ENCODE measurements at regions not wholly inside any gene's neighbourhood (a gene's known extent, or its start where the extent isn't known, plus 50 kb on each side); places are given as distances from the start of the nearest gene placed in this dataset.

GRCh38 chr4:66667249-66667648 is 878.1 kb downstream of the CENPC start:
- DNase-seq = no peak

- DNase-seq = no peak
Observed at GRCh38 chr4:66662620-66663019, 882.7 kb downstream of the CENPC start.

DNA sequence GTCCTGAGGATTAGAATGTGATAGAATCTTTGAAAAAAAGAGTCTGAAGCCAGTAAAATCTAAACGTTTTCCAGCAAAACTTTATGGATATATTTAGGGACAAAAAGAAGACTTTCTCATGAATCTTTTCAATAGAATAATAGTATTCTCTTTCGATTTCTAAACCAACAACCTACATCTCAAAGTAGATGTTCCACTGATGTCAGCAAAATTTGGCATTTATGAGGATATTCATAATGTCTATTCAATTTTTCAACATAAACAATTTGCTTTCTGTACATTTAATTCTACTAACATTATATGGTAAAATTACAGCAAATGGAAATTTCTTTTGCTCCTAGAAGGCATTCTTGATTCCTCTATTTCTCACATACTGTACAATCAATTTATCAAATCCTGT is 886.5 kb downstream of the CENPC start:
- DNase-seq = no peak

- DNase-seq = no peak
Observed at GRCh38 chr4:66655505-66655904, 889.8 kb downstream of the CENPC start.

DNA sequence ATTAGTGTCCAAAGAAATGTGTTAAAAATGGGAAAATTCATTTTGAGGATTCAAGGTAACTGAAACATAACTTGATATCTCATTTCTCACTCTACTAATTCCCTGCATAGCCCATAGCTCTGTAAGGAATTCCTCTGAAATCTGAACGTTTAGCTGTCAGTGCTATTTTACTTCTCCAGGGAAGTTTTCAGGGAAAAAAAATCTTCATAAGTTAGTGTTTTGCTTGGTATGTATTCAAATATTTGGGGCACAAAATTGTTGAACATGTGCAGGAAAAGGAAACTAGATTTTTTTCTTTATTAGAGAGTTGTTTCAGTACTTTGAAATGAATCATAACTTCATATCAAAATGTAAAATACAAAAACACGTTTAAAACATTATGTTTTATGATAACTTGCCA is 891.4 kb downstream of the CENPC start:
- no peak for DNase-seq

- no peak for DNase-seq
Observed at GRCh38 chr4:66649236-66649635, 896.1 kb downstream of the CENPC start.

- no peak for DNase-seq
Observed at GRCh38 chr4:66647926-66648325, 897.4 kb downstream of the CENPC start.

GRCh38 chr4:66647476-66647875 is 897.8 kb downstream of the CENPC start:
- DNase-seq = no peak

GRCh38 chr4:66640233-66640990 is 904.9 kb downstream of the CENPC start:
- DNase-seq = no peak

- no peak for DNase-seq
Observed at GRCh38 chr4:66639361-66639760, 905.9 kb downstream of the CENPC start.

DNA sequence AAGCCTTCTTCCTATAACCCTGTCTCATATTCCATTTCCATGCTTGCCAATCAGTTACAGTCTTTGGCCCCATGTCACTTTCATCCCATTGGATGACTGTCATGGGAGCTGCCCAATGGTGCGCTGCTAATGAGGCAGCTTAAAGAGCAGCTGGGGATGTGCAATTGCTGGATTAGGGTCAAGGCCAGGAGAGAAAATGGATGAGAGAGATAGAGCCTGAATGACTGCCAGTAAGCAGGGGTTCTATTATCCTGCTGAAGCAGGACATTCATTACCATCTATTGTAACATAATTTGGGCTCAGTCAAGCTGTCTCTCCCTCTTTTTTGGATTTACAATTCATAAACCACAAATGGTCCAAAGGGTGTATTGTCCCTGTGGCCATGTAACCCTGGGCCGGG is 909.0 kb downstream of the CENPC start:
- DNase-seq = no peak

DNA sequence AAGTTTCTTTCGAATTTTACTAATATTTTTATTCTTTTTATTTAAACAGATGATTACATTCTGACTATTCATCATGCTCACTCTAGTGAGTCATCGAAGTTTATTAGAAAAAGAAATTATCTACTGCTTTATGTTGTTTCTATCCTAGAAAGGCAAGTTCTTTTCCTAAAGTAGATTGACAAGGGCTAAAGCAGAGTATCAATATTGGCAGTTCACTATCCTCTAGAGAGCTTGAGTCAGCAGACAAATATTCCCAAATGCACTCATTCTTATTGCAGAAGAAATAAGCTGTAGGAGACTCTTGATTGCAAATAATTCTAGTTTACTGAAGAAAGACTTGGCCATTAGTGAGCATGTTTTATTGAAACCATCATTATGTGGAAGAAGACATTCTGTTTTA is 911.8 kb downstream of the CENPC start:
- no peak for DNase-seq

DNA sequence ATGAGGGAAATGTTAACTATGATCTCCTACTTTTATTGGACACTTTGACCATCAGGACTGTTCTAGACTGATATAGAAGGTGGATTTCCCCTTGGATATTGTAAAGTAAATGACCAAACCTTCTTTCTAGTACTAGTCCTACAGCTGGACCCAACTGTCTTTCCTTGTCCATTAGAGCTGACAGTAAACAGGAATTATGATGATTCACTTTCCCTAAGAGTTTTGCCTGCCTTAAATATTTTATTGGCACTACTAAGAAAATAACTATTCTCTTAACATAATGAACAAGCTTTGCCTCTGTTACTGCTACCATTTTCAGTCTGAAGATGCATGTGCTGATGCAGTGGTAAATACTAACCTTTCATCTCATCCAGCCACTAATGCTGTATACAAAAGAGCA is 915.4 kb downstream of the CENPC start:
- no peak for DNase-seq

DNA sequence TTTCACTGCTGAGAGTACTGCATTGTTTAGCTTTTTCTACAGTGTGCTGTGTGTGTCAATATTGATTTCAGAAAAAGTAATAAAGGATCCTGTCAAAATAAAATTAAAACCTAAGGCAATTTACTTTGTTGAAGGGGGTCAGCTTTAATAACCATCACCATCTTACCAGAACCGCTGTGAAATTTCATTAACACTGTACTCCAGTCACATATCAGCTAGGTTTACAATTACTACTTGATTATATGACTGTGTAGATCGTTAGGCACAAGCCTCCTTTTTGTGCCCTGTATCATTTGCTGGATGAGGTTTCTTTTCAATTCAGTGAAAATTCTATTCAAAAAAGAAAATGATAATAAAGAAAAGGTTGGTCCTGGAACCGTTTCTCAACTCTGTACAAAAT is 917.2 kb downstream of the CENPC start:
- DNase-seq = no peak

DNA sequence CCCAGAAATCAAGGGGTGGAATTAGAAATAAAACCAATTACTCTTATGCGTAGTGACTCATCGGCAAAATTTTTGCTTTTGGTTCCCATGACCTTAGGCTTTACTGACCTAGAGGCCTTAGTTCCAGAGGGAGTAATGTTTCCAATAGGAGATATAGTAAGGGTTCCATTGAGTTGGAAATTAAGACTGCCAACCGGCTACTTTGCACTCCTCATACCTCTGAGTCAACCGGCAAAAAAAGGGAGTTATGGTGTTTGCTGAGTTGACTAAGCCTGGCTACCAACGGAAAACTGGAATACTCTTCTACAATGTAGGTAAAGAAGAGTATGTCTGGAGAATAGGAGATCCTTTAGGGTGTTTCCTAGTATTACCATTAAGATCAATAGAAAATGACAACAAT is 919.8 kb downstream of the CENPC start:
- no peak for DNase-seq

DNA sequence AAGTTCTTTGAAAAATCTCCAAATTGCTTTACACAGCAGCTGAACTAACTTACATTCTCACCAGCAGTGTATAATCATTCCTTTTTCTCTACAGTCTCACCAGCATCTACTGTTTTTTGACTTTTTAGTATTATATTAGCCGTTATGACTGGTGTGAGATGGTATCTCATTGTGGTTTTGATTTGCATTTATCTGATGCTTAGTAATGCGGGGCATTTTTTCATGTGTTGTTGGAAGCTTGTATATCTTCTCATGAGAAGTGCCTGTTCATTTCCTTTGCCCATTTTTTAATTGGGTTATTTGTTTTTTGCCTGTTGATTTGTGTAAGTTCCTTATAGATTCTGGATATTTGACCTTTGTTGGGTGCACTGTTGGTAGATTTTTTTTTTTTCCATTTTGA is 931.7 kb downstream of the CENPC start:
- no peak for DNase-seq

- no peak for DNase-seq
Observed at GRCh38 chr4:66609014-66609413, 936.3 kb downstream of the CENPC start.

DNA sequence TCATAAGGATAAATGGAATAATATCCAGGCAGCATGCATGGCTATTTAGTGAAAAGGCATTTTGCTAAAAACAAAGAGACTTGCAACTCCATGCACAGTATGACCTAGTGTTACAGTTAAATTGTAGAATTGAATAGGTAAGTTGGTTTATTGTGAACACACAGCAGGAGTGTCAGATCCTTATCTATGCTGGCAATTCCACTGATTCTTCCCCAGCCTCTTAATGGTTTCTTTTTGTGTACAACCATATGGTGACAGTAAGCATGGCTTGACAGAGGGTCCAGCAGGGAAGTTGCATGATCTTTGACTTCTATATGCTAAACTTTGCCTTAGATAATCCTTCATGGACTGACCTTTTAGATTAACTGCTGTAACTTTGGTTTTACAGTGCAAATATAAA is 936.6 kb upstream of the EPHA5 start:
- DNase-seq = no peak

DNA sequence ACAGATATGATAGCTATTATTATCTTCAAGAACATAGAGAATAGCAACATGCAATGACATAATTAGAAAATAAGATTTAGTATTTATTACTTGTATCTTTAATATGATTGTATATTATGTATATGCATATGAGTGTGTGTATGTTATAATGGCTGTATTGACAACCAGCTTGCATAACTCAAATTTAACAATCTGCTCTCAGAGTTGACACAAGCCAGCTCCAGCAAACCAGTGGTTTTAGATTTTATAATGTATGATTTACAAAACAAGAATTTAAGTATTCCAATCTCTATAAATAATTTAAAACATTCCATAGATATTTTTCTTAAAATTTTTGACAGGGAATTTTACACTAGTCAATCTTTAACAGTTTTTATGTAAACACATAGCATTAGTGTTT is 935.9 kb upstream of the EPHA5 start:
- no peak for DNase-seq

DNA sequence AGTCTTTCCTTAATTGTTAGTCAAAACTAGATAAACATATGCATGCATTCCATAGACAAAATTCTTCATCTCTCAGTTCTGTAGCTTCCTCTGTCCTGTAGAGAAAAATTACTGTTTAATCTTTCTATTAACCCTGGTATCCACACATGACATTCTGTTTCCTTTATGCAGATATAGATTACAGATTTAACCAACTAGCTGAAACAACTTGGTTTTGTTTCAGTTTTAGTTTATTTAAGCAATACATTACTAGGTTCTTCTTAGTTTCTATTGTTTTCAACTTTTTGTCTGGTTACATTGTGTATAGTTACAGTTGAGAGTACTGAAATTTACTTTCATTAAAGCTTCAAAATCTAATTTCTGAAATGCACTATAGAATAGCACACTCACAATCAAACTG is 933.9 kb upstream of the EPHA5 start:
- DNase-seq = no peak

GRCh38 chr4:66602622-66603021 is 932.3 kb upstream of the EPHA5 start:
- no peak for DNase-seq

- DNase-seq = no peak
Observed at GRCh38 chr4:66591968-66592367, 921.7 kb upstream of the EPHA5 start.

DNA sequence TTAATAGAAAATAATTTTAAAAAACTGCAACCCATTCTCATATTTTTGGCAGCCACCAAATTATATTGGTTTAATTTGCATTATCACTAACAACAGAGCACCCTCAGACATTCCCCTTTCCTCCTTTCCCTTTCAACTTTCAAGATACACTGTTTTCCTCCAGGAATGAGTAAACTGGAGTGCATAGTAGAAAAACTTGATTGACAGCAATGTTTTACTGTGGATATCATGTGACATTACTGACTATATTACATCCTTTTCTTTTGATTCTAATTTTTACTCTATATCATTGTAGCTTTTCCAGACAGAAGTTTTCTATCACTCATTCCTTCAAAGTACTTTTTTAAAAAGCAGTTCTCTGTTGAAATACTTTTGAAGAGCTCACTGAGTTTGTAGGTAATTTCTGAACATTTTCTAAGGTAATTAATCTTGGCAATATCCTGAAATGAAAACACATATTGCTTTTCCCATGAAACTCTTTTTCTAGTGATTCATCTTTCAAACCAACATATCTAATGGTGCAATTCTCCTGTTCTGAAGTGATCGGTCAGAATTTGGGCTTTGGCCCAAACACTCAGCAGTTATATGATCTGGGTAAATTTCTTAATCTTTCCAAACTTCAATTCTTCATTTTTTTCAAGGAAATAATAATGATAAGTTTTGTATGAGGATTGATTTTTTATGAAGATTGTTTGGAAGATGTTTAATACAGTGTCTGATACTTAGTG is 920.4 kb upstream of the EPHA5 start:
- no peak for DNase-seq

DNA sequence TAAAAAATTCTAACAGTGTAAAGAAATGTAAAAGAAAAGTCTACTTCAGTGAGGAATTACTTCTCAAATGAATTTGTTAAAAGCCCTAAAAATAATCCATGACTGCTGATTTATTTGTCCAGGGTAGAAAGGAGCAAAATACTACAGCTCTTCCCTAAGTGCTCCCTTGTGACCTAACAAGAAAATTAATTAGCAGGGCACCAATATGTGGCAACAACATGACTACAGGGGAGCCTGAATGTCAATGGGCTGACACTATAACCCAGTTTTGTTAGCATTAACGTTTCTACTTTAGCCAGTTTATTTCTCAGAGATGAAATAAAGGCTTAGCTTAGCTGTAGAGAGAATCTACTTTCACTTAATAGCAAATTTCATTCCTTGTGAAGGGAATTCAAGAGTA is 918.9 kb upstream of the EPHA5 start:
- DNase-seq = no peak

DNA sequence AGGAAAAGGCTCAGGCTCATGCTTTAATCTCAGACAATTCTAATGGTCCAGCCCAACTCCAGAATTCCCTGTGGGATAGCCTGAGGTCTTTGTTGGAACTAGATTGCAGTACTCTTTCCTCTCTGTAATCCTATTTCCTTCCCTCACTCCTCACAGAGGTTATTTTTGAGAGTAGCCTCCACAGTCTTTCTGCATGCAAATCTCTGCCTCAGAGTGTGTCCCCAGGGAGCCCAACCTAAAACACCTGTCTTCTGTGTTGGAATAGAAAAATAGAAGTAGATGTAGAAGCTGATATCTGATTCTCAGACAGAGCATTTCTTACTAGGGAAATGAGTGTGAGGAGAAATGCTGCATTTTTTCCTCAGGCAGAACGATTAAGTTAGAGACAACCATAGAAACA is 915.5 kb upstream of the EPHA5 start:
- DNase-seq = no peak
